Astrocyte of the spinal cord (primary cell): ENCODE measurements at regions not wholly inside any gene's neighbourhood (a gene's known extent, or its start where the extent isn't known, plus 50 kb on each side); places are given as distances from the start of the nearest gene placed in this dataset.

Experiments
- DNase-seq: peaks from one replicate; pipeline ENCODE4 v3.0.0; 2011; ENCODE audit warnings: low read depth, low spot score
- H3K4me3 ChIP-seq: 2 replicates; pipeline ENCODE4 v1.5.1; 2011; ENCODE audit warnings: low read depth, mild to moderate bottlenecking, low read length, moderate library complexity
- CTCF ChIP-seq: IDR thresholded peaks from 2 replicates; pipeline ENCODE4 v1.5.1; 2012; ENCODE audit warnings: low read depth, mild to moderate bottlenecking, low read length, inconsistent platforms
- in situ Hi-C: cut with HindIII; loops from 2 replicates; pipeline ENCODE4 v1.10.0; 2017; ENCODE audit warnings: low sequenced_read_pairs

GRCh38 chr13:82848766-82849165 lies 1033.5 kb downstream of the SLITRK1 start:
- H3K4me3 ChIP-seq = no peak overlapping the region
- in situ Hi-C loops = no loop called here
- TF ChIP-seq CTCF = no peak
- DNase-seq = no peak

- TF ChIP-seq CTCF = no peak
- in situ Hi-C loops = no loop called here
- H3K4me3 ChIP-seq = no peak overlapping the region
- DNase-seq = no peak
Measured at GRCh38 chr13:82847595-82847994, 1034.7 kb downstream of the SLITRK1 start.

GRCh38 chr13:82833923-82834322 lies 1048.4 kb downstream of the SLITRK1 start:
- DNase-seq = peak; percentile 2
- no peak for TF ChIP-seq CTCF
- no peak overlapping the region for H3K4me3 ChIP-seq
- in situ Hi-C loops = no loop called here

GRCh38 chr13:82829040-82829439 lies 1053.2 kb downstream of the SLITRK1 start:
- TF ChIP-seq CTCF = no peak
- H3K4me3 ChIP-seq = no peak overlapping the region
- no peak for DNase-seq
- in situ Hi-C loops = no loop called here

DNA sequence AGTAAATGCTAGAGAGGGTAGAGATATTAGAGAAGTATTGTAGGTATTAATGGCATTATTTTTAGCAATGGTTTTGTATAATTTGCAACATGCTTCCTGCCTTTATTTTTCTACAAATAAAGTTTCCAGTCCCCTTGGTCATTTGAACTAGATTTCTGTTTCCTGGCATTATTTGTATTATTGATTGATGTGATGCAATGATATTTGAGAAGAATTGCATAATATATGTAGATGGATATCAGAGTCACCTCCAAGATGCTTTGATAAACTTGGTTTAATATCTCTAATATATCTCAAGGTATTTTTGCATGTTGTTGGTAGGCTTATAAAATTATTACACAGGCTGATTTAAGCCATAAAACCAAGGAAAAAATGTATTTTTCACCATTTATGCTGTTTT lies 1054.5 kb downstream of the SLITRK1 start:
- no peak overlapping the region for H3K4me3 ChIP-seq
- DNase-seq = no peak
- TF ChIP-seq CTCF = no peak
- in situ Hi-C loops = no loop called here

DNA sequence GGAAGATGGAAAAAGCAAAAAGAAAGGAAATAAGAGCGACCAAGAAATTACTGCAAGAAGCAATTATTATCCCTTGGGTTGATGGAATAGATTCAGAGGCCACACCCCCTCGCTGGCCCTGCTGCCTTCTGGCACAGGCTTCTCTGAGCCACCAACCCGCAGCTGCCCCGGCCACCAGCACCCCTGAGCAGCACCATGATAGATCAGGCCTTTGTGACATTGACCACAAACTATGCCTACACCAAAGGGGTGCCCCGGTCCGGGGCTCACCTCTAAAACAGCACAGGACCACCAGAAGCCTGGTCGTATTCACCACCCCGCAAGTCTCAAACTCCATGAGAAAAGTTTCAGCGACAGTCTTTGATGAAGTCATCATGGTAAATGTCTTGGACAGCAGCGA lies 1059.3 kb downstream of the SLITRK1 start:
- no peak for DNase-seq
- H3K4me3 ChIP-seq = no peak overlapping the region
- in situ Hi-C loops = no loop called here
- TF ChIP-seq CTCF = no peak

DNA sequence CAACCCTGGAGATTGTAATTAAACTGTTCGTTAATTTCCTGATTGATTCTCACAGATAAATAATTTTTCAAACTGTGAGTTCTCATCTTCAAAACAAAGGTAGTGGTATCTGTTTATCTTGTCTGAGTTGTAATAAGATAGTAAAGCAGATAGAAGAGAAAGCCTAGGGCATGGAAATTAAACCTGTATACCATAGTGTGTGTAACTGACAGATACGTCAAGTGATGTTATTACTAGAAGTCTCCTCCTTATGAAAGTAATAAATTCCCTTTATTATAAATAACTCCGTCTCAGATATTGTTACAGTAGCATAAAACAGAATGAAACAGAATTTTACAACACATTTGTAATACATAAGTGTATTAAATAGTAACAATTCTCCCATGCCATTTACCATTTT lies 1065.1 kb downstream of the SLITRK1 start:
- DNase-seq = no peak
- in situ Hi-C loops = no loop called here
- H3K4me3 ChIP-seq = no peak overlapping the region
- TF ChIP-seq CTCF = no peak
